ENCODE measurements at regions not wholly inside any gene's neighbourhood (a gene's known extent, or its start where the extent isn't known, plus 50 kb on each side); places are given as distances from the start of the nearest gene placed in this dataset.

GRCh38 chr9:90724880-90725279 lies 76.7 kb upstream of the SYK start:
- TF ChIP-seq CTCF (IDR thresholded peaks at IDR 0.05; ENCODE audit: insufficient read depth, low read depth, low read length, missing control alignments), result no peak
- DNase-seq (ENCODE audit: low read depth), result no peak
- H3K4me3 ChIP-seq (ENCODE audit: low read length), result no peak overlapping the region

- no peak overlapping the region for H3K4me3 ChIP-seq (ENCODE audit: low read length)
- TF ChIP-seq CTCF (IDR thresholded peaks at IDR 0.05; ENCODE audit: insufficient read depth, low read depth, low read length, missing control alignments), result no peak
- DNase-seq (ENCODE audit: low read depth), result no peak
Observed at GRCh38 chr9:90724112-90724511, 77.5 kb upstream of the SYK start.

- DNase-seq (ENCODE audit: low read depth), result no peak
Observed at GRCh38 chr9:90722071-90722470, 79.4 kb upstream of the DIRAS2 start.

GRCh38 chr9:90720621-90721265 lies 78.1 kb upstream of the DIRAS2 start:
- H3K4me3 ChIP-seq (ENCODE audit: low read length), result no peak overlapping the region
- no peak for DNase-seq (ENCODE audit: low read depth)
- no peak for TF ChIP-seq CTCF (IDR thresholded peaks at IDR 0.05; ENCODE audit: insufficient read depth, low read depth, low read length, missing control alignments)

More at GRCh38 chr9:90722071-90722470, 79.4 kb upstream of the DIRAS2 start:
- no peak for TF ChIP-seq CTCF (IDR thresholded peaks at IDR 0.05; ENCODE audit: insufficient read depth, low read depth, low read length, missing control alignments)
- H3K4me3 ChIP-seq (ENCODE audit: low read length), result no peak overlapping the region

- H3K4me3 ChIP-seq (ENCODE audit: low read length), result no peak overlapping the region
- no peak for TF ChIP-seq CTCF (IDR thresholded peaks at IDR 0.05; ENCODE audit: insufficient read depth, low read depth, low read length, missing control alignments)
- peak; percentile 61 for DNase-seq (ENCODE audit: low read depth)
Observed at GRCh38 chr9:90706230-90706629, 63.6 kb upstream of the DIRAS2 start.

- DNase-seq (ENCODE audit: low read depth), result no peak
- no peak overlapping the region for H3K4me3 ChIP-seq (ENCODE audit: low read length)
- no peak for TF ChIP-seq CTCF (IDR thresholded peaks at IDR 0.05; ENCODE audit: insufficient read depth, low read depth, low read length, missing control alignments)
Observed at GRCh38 chr9:90702441-90702955, 59.9 kb upstream of the DIRAS2 start.

GRCh38 chr9:90698871-90699440 lies 56.3 kb upstream of the DIRAS2 start:
- no peak for TF ChIP-seq CTCF (IDR thresholded peaks at IDR 0.05; ENCODE audit: insufficient read depth, low read depth, low read length, missing control alignments)
- H3K4me3 ChIP-seq (ENCODE audit: low read length), result no peak overlapping the region
- DNase-seq (ENCODE audit: low read depth), result peak; percentile 46

Measured in epithelial cell of esophagus (primary cell).